Endothelial cell of umbilical vein (primary cell): ENCODE measurements at regions not wholly inside any gene's neighbourhood (a gene's known extent, or its start where the extent isn't known, plus 50 kb on each side); places are given as distances from the start of the nearest gene placed in this dataset.

ENCODE experiments used
- BruUV-seq: library from RNA; stranded (reverse); fragments of 400-500 nt; replicated peaks from 2 replicates; lab custom pipeline; 2021; lab: Mats Ljungman, UMichigan
- CTCF ChIA-PET: fragments of 300-600, 350-600 bp; sonication (Branson Sonifier 250); formaldehyde crosslinking; loops from one replicate; lab custom pipeline; 2021; ENCODE audit warnings: antibody characterized with exemption, inconsistent platforms; lab: Charles Lee
- POLR2A ChIA-PET: fragments of 300-600, 350-600 bp; sonication (Branson Sonifier 250); formaldehyde crosslinking; loops from one replicate; lab custom pipeline; 2021; ENCODE audit warnings: antibody characterized with exemption, inconsistent platforms; lab: Charles Lee
- DNase-seq: peaks from one replicate; pipeline ENCODE4 v3.0.0-alpha.2; 2011; ENCODE audit warnings: low read depth, low spot score
- FAIRE-seq: peaks from 2 replicates; lab custom pipeline; 2011; peaks lifted over from hg19 to GRCh38; lab: Jason Lieb, UNC
- H2AFZ ChIP-seq: 2 replicates; pipeline ENCODE4 v1.6.0; 2012; ENCODE audit warnings: low read depth, low read length, control low read depth, inconsistent platforms
- H3K27ac ChIP-seq: 2 replicates; pipeline ENCODE4 v1.5.1; 2011; ENCODE audit warnings: low read depth, mild to moderate bottlenecking, control low read depth, low read length, moderate library complexity; ENCODE audit not compliant: insufficient read depth
- H3K27me3 ChIP-seq, 2 experiments: 2 replicates each; pipeline versions ENCODE4 v1.6.0 to v1.6.1; 2011; ENCODE audit warnings: low read length in 2 of 2, mixed read lengths in 1 of 2; ENCODE audit not compliant: control insufficient read depth in 2 of 2, insufficient read depth in 2 of 2
- H3K36me3 ChIP-seq, 2 experiments: 2 replicates in 1 of 2; 3 replicates in 1 of 2; pipeline ENCODE4 v1.5.1; 2011; ENCODE audit warnings: low read length in 2 of 2, mild to moderate bottlenecking in 1 of 2, moderate library complexity in 1 of 2; ENCODE audit not compliant: control insufficient read depth in 2 of 2, insufficient read depth in 2 of 2; ENCODE audit errors: extremely low read depth in 1 of 2
- H3K4me1 ChIP-seq: 3 replicates; pipeline ENCODE4 v1.5.1; 2011; ENCODE audit warnings: mild to moderate bottlenecking, low read length; ENCODE audit not compliant: control insufficient read depth, insufficient read depth; ENCODE audit errors: extremely low read depth
- H3K4me2 ChIP-seq: 2 replicates; pipeline ENCODE4 v1.6.1; 2011; ENCODE audit warnings: low read length, control low read depth, mixed read lengths; ENCODE audit not compliant: insufficient read depth
- H3K4me3 ChIP-seq, 3 experiments: fragments of 200-600 bp in 1 of 3; sonication (generic), shearing (Covaris generic) in 1 of 3; replicated peaks in 1 of 3; 2 replicates each; pipeline ENCODE4 v1.5.1; 2011 to 2016; ENCODE audit warnings: control low read depth in 3 of 3, low read length in 3 of 3, mild to moderate bottlenecking in 2 of 3, inconsistent platforms in 1 of 3, low read depth in 1 of 3, moderate library complexity in 1 of 3; ENCODE audit not compliant: insufficient read depth in 1 of 3
- H3K79me2 ChIP-seq: 2 replicates; pipeline ENCODE4 v1.6.0; 2012; ENCODE audit warnings: low read length, inconsistent platforms; ENCODE audit not compliant: control insufficient read depth, insufficient read depth
- H3K9ac ChIP-seq: replicated peaks from 2 replicates; pipeline ENCODE3; 2011; ENCODE audit warnings: low read length, control low read depth; ENCODE audit not compliant: insufficient read depth; ENCODE audit errors: extremely low read depth
- H3K9me1 ChIP-seq: replicated peaks from 3 replicates; pipeline ENCODE4 v1.6.0; 2011; ENCODE audit warnings: mild to moderate bottlenecking, low read length; ENCODE audit not compliant: control insufficient read depth, insufficient read depth; ENCODE audit errors: extremely low read depth
- H3K9me3 ChIP-seq: replicated peaks from 2 replicates; pipeline ENCODE4 v1.5.1; 2012; ENCODE audit warnings: low read length, inconsistent platforms; ENCODE audit not compliant: control insufficient read depth, insufficient read depth
- H4K20me1 ChIP-seq: replicated peaks from 2 replicates; pipeline ENCODE3; 2011; ENCODE audit warnings: mild to moderate bottlenecking, low read length; ENCODE audit not compliant: control insufficient read depth, insufficient read depth; ENCODE audit errors: extremely low read depth
- CTCF ChIP-seq, 2 donors: IDR thresholded peaks; 1 replicate in 1 of 2; 2 replicates in 1 of 2; pipeline ENCODE4 v1.5.1; 2011; ENCODE audit warnings: low read length in 2 of 2, mild to moderate bottlenecking in 2 of 2, moderate library complexity in 2 of 2, control low read depth in 1 of 2, inconsistent platforms in 1 of 2, low read depth in 1 of 2; ENCODE audit not compliant: insufficient read depth in 1 of 2; ENCODE audit errors: extremely low read depth in 1 of 2
- EZH2 ChIP-seq: IDR thresholded peaks from 2 replicates; pipeline ENCODE4 v1.6.1; 2012; ENCODE audit warnings: borderline replicate concordance, low read depth, mild to moderate bottlenecking, moderate library complexity, low read length, inconsistent platforms; ENCODE audit not compliant: severe bottlenecking
- FOS ChIP-seq: IDR thresholded peaks from 2 replicates; pipeline ENCODE4 v1.6.1; 2011; ENCODE audit warnings: mild to moderate bottlenecking, low read length, moderate library complexity, borderline replicate concordance; ENCODE audit not compliant: insufficient read depth
- GATA2 ChIP-seq: IDR thresholded peaks from 2 replicates; pipeline ENCODE4 v1.7.0; 2011; ENCODE audit warnings: low read depth, mild to moderate bottlenecking, moderate library complexity, mixed read lengths, low read length; ENCODE audit not compliant: insufficient read length, insufficient read depth
- JUN ChIP-seq: IDR thresholded peaks from 2 replicates; pipeline ENCODE4 v1.6.1; 2011; ENCODE audit warnings: borderline replicate concordance, low read depth; ENCODE audit not compliant: insufficient read length, insufficient read depth
- MAX ChIP-seq: IDR thresholded peaks from 2 replicates; pipeline ENCODE4 v1.6.1; 2011; ENCODE audit not compliant: insufficient read depth, insufficient read length
- MYC ChIP-seq: IDR thresholded peaks from one replicate; pipeline ENCODE4 v1.6.1; 2011; ENCODE audit warnings: mild to moderate bottlenecking, low read depth, low read length
- POLR2A ChIP-seq: IDR thresholded peaks from 2 replicates; pipeline ENCODE4 v1.6.1; 2012; ENCODE audit warnings: low read depth, mild to moderate bottlenecking, control low read depth, low read length
- POLR2AphosphoS5 ChIP-seq: IDR thresholded peaks from 2 replicates; pipeline ENCODE4 v1.6.1; 2012; ENCODE audit warnings: low read depth, mild to moderate bottlenecking, control low read depth, low read length, moderate library complexity; ENCODE audit not compliant: insufficient read depth
- dilution Hi-C: fragments of 300-500 bp; cut with MboI; formaldehyde crosslinking; loops from one replicate; pipeline ENCODE4 v1.15.0; 2019; ENCODE audit warnings: low sequenced_read_pairs; ENCODE audit not compliant: extremely low pct_ligation_motif_present
- intact Hi-C: fragments of 100-400 bp; cut with micrococcal nuclease; formaldehyde crosslinking; loops from one replicate; pipeline ENCODE4 v1.10.0; 2022

- Histone ChIP-seq H3K9me3 (no peaks in the 10 kb centered on the region), H3K79me2 (no peaks in the 10 kb centered on the region), H3K4me2 (no peak overlapping the region), H3K36me3 (no peaks in the 10 kb centered on the region), H3K27ac (no peak overlapping the region), H3K9me1 (no peaks in the 10 kb centered on the region), H3K4me3 (no peak overlapping the region), H4K20me1 (no peaks in the 10 kb centered on the region), H3K4me1 (no peaks in the 10 kb centered on the region), H2AFZ (no peak overlapping the region), H3K9ac (no peak overlapping the region), H3K27me3 (no peaks in the 10 kb centered on the region)
- intact Hi-C loops (no loop called here), dilution Hi-C loops (no loop called here)
- TF ChIP-seq CTCF (IDR thresholded peaks at IDR 0.05; ENCODE audit: extremely low read depth in 1 of 2, insufficient read depth in 1 of 2, low read depth in 1 of 2, low read length in 2 of 2) (no peak), GATA2 (no peak), MYC (no peak), POLR2AphosphoS5 (no peak), POLR2A (no peak), FOS (no peak), EZH2 (no peak), MAX (no peak), JUN (no peak)
- BruUV-seq, result no TSS peak
- DNase-seq (no peak), FAIRE-seq (no peak)
- ChIA-PET POLR2A (no interaction called here), CTCF (no interaction called here)
These were observed 582.5 kb downstream of the ELAVL2 start for GRCh38 chr9:23243523-23243922.
